ENCODE measurements at regions not wholly inside any gene's neighbourhood (a gene's known extent, or its start where the extent isn't known, plus 50 kb on each side); places are given as distances from the start of the nearest gene placed in this dataset.

DNA sequence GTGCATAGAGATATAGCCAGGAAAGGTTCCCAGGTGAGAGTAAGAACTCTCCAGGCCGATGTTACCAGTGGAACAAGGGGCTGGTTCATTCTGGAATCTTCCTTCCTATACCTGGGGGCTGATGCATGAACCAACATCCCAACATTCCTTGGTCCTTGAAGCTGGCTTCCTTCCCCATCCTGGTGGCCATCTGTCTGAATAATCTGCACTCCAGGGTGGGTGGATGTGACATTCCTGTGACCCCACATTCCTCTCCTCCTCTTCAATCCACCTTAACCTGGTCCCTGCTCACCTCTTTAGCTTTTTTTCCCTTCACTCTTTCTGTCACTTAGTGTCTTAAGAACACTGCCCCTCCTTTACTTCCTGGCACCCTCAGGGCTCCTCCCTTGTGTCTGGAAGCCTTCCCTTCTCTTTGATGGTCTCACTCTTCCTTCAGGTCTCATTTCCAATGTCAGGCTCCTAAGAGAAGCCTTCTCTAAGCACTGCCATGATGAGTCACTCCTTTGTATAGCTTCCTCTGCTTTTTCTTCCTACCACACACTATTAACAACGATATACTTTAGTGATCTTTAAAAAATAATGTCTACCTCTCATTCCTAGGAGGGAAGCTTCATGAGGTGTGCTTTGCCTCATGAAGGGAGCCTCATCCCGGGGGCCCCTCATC is 80.3 kb downstream of the BOD1 start:
- TF ChIP-seq EP300 (IDR thresholded peaks at IDR 0.05), result no peak
- TF ChIP-seq POLR2A (IDR thresholded peaks at IDR 0.05), result no peak
- TF ChIP-seq, protein P1, sequence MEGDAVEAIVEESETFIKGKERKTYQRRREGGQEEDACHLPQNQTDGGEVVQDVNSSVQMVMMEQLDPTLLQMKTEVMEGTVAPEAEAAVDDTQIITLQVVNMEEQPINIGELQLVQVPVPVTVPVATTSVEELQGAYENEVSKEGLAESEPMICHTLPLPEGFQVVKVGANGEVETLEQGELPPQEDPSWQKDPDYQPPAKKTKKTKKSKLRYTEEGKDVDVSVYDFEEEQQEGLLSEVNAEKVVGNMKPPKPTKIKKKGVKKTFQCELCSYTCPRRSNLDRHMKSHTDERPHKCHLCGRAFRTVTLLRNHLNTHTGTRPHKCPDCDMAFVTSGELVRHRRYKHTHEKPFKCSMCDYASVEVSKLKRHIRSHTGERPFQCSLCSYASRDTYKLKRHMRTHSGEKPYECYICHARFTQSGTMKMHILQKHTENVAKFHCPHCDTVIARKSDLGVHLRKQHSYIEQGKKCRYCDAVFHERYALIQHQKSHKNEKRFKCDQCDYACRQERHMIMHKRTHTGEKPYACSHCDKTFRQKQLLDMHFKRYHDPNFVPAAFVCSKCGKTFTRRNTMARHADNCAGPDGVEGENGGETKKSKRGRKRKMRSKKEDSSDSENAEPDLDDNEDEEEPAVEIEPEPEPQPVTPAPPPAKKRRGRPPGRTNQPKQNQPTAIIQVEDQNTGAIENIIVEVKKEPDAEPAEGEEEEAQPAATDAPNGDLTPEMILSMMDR (IDR thresholded peaks at IDR 0.05), result no peak
- no peak for TF ChIP-seq POLR2AphosphoS5 (IDR thresholded peaks at IDR 0.05)

Data from stomach (tissue), 4 donors.